ENCODE measurements at regions not wholly inside any gene's neighbourhood (a gene's known extent, or its start where the extent isn't known, plus 50 kb on each side); places are given as distances from the start of the nearest gene placed in this dataset.

DNA sequence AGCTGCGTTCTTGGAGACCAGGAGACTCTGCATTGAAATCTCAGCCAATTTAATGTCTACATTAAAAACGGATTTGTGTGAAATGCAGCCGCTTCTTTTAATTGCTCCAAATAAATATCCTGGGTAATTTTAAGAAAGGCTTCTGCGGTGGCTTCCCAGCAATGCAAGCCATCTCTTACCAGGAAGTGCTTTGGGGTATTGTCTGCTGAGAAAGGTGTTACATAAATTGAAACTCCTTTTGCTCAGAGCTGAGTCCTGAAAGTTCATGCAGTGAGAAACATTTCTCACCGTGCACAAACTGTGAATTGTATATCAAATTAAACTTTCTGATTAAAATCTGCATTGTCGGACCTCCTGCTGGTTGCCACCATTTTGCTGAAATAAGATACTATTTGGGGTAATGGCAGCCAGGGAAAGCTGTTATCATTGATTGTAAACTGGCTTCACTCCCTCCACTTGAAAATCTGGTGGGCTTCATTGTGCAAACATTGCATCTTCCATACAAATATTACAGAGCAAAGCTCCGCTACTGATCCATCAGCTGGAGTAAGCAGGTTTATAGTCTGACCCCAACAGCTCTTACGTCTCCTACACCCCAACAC lies 59.5 kb downstream of the ZIC5 start:
- in situ Hi-C loops (cut with MboI; ENCODE audit: low sequenced_read_pairs): loop anchor here (25.0 kb wide), 1 partner anchor 325 kb away; no protein-coding TSS in a partner anchor

DNA sequence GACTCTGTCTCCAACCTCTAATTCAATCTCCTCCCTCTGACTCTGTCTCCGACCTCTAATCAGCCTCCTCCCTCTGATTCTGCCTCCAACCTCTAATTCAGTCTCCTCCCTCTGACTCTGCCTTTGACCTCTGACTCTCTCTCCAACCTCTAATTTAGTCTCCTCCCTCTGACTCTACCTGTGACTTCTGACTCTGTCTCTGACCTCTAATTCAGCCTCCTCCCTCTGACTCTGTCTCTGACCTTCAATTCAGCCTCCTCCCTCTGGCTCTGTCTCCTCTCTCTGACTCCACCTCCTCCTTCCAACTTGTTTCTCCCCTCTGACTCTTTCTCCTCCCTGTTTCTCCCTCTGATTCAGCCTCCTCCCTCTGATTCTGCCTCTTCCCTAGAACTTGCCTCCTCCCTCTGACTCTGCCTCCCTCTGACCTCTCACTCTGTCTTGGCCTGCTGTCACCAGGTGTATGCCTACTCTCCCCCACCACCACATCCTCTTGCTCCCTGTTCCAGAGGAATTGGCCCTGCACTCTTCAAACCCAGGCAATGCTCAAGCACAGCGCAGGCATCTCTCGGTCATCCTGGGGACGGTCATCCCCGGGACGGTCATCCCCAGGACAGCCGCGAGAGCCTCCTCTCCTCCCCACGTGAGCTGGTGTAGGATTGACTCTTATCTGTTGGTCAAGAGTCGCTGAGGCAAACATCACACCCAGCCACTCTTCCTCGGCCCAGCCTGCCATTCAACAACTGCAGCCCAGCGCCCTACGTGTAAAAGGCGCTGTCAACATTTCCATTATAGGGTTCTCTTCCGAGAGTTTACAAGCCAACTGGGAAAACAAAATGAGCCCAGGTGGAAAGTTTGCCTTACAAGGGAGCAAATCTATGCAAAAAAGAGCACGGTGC lies 60.2 kb downstream of the ZIC5 start:
- in situ Hi-C loops (cut with MboI; ENCODE audit: low sequenced_read_pairs): loop anchor here (25.0 kb wide), 1 partner anchor 326 kb away; no protein-coding TSS in a partner anchor

DNA sequence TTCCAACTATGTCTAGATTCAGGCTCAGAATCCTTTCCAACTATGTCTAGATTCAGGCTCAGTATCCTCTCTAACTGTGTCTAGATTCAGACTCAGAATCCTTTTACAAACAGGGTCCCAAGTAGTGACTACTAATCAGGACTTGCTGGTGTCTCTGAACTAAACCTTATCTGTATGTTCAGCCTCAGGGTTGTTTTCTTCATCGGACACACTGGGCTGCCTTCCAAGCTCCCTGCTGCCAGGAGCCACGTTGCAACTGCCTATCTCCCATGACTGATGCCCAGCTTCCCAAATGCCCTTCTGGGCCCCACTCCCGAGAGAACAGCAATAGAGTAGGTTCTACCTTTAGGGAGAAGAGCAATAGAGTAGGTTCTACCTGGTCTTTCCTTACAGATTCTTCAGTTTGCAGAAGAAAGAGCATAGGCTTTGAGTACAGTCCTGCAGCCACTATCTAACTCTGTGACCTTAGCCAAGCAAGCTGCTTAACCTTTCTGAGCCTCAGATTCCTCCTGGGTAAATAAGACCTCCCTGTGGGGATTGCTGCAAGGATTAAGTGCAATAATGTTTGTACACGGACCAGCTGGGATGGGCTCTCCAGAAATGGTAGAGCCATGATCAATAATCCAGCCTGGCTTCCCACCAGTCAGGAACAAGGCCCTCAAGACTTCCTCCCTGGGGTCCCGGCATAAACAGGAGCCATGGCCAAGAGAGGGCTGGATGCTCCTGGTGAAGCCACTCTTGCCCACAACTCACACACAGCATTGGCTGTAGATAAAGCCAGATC lies 61.5 kb downstream of the ZIC5 start:
- in situ Hi-C loops (cut with MboI; ENCODE audit: low sequenced_read_pairs): loop anchor here (25.0 kb wide), 1 partner anchor 327 kb away; no protein-coding TSS in a partner anchor

GRCh38 chr13:99909097-99909835 lies 62.3 kb downstream of the ZIC5 start:
- in situ Hi-C loops (cut with MboI; ENCODE audit: low sequenced_read_pairs): loop anchor here (25.0 kb wide), 1 partner anchor 328 kb away; no protein-coding TSS in a partner anchor

DNA sequence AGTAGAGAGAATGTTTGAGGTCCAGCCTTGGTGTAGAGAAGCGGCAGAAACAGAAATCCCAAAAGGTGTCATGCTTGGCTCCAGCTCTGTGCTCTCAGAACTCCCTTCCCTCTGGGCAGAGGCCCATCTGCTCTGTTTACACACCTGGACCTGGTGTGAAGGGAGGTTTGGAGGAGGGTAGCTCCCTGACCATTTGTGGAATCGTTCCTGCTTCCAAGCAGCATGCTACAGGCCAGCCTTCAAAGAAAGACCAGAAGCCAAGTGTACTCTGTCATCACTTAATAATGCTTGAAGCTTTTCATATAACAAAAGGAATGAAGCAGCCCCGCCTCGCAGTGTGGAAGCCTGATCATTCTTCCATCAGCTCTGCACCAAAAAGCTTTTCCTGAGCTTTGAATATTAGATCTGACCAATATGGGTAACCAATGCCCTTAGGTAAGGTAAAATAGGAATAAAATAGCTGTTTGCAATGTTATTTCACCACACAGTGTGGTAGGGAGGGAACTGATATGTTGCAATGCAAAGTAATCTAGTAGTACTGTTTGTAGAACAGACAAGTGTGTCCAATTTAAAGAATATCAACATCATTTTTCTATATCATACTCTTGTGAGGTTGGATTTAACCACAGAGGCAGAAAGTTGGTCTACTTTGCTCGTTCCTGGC lies 63.3 kb downstream of the ZIC5 start:
- in situ Hi-C loops (cut with MboI; ENCODE audit: low sequenced_read_pairs): loop anchor here (25.0 kb wide), 1 partner anchor 329 kb away; no protein-coding TSS in a partner anchor

DNA sequence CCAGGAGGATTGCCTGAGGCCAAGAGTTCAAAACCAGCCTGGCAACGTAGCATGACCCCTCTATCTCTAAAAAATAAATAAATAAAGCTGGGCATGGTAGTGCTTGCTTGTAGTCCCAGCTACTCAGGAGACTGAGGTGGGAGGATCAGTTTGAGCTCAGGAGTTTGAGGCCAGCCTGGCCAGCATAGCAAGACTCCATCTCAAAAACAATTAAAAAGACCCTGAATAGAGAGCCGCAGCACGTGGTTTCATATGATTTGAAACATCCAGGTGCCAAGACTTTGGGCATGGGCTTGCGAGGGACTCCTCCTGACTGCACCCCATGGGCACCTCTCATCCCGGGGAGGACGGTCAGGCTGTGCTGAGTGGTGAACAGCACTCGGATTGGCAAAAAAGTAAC lies 63.9 kb downstream of the ZIC5 start:
- in situ Hi-C loops (cut with MboI; ENCODE audit: low sequenced_read_pairs): loop anchor here (25.0 kb wide), 1 partner anchor 330 kb away; no protein-coding TSS in a partner anchor

DNA sequence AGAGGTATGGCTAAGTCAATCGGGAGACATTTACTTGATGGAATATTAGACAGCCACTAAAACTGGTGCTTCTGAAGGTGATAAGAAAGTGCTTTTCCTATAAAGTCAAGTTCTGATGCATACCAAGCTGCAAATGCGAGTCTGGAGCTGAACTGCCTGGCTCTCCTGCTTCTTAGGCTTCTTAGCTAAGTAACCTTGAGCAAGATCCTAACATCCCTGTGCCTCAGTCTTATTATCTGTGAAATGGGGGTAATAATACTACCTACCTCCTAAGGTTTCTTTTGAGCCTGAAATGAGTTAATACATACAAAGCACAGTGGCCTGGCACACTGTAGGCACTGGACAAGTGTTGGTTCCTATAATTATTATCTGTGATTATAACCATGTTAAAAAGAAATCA lies 64.5 kb downstream of the ZIC5 start:
- in situ Hi-C loops (cut with MboI; ENCODE audit: low sequenced_read_pairs): loop anchor here (25.0 kb wide), 1 partner anchor 330 kb away; no protein-coding TSS in a partner anchor

- in situ Hi-C loops (cut with MboI; ENCODE audit: low sequenced_read_pairs): loop anchor here (25.0 kb wide), 1 partner anchor 331 kb away; no protein-coding TSS in a partner anchor
Observed at GRCh38 chr13:99905814-99906213, 65.8 kb downstream of the ZIC5 start.

DNA sequence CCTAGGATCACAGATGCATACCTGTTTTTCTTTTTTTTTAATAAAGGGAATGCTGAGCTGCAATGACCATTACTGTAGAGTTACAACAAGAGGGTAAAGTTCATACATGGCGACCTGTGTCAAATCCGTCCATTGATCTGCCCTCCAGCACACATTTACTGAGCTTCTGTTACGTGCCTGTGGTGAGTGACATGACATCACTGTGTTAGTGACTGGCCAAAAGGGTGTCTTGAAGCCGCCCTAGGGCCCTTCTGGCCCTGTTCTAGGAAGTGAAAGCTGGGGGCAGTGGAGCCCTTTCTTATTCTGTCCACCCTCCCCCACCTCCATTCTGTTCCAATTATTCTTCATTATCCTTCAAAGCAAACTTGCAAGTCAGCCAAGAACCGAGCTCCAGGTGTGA lies 66.3 kb downstream of the ZIC5 start:
- in situ Hi-C loops (cut with MboI; ENCODE audit: low sequenced_read_pairs): loop anchor here (25.0 kb wide), 1 partner anchor 332 kb away; no protein-coding TSS in a partner anchor

DNA sequence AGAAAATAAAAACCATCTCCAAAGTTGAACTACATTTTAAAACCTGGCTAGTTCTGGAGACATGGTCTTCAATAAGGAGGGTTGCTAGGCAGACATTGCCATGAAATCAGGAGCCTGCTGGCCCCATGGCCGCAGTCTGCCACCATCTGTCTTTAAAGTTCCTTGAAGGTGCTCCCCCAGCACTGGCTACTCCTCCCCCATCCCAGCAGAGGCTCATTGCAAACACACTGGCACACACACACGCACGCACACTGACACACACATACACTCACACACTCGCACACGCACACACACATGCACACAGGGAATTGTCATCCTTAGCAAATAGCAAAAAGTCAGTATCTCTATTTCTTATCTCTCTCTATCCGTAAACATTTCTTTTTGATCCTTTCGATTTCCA lies 68.4 kb downstream of the ZIC5 start:
- in situ Hi-C loops (cut with MboI; ENCODE audit: low sequenced_read_pairs): loop anchor here (25.0 kb wide), 1 partner anchor 334 kb away; no protein-coding TSS in a partner anchor

DNA sequence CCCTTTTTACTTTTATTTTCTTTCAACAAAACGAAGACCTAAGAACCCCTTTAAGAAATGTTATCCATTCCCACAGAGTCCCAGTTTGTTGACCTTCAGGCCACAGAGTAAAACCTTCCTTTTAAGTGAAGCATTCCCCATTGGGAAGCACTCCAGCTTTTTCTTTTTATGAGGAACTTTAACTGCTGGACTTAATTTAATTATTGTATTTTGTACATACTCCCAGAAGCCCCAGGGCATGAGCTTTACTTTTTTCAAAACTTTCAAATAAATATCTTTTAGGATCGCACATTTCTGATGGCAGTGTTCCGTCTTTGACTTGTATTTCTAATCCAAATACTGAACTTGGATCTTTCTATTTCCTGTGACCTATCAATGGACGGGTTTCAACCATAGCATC lies 68.9 kb downstream of the ZIC5 start:
- in situ Hi-C loops (cut with MboI; ENCODE audit: low sequenced_read_pairs): loop anchor here (25.0 kb wide), 1 partner anchor 335 kb away; no protein-coding TSS in a partner anchor

DNA sequence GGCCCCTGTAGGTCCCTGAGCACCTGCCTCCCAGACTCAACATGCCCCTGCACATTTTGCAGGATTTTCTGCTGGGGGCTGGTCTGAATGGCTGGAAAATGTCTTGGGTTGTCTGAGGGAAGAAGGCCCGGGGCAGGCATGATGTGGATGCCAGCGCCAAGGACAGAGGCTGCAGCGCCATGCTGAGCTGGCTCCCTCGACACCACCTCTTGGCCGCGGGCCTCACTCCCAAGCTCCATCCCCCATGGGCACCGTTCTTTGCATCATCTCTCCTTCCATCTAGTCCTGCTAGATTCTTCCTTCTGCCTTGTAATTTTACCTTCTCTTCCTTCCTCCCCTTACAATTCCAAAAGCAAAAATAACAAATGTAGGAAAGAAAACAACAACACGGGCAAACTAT lies 70.6 kb downstream of the ZIC5 start:
- in situ Hi-C loops (cut with MboI; ENCODE audit: low sequenced_read_pairs): loop anchor here (25.0 kb wide), 1 partner anchor 336 kb away; no protein-coding TSS in a partner anchor

DNA sequence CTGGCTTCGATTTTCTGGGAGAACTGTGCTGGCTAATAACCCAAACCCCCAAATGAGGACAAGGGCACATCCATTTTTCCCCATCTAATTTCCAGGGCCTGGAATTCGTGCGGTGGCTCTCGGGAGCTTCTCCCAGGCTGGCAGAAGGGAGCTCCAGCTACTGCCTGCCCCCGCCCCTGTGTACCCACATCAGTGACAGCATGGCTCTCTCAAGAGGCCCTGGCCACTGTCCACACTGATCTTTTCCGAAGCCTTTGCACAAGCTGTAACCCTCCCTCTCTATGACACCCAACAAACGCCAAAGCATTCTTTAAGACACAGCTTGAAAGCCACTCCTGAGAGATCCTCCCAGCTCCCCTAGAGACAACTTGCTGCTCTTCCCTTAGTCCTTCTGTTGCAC lies 73.1 kb downstream of the ZIC5 start:
- in situ Hi-C loops (cut with MboI; ENCODE audit: low sequenced_read_pairs): no loop called here

- in situ Hi-C loops (cut with MboI; ENCODE audit: low sequenced_read_pairs): no loop called here
Observed at GRCh38 chr13:99897076-99897440, 74.5 kb downstream of the ZIC5 start.

- in situ Hi-C loops (cut with MboI; ENCODE audit: low sequenced_read_pairs): no loop called here
Observed at GRCh38 chr13:99896369-99897075, 75.0 kb downstream of the ZIC5 start.

GRCh38 chr13:99895444-99896368 lies 75.9 kb downstream of the ZIC5 start:
- in situ Hi-C loops (cut with MboI; ENCODE audit: low sequenced_read_pairs): no loop called here

- in situ Hi-C loops (cut with MboI; ENCODE audit: low sequenced_read_pairs): no loop called here
Observed at GRCh38 chr13:99894840-99895443, 76.6 kb downstream of the ZIC5 start.

Measured in HL-60/S4 treated with retinoic acid at 250 ng/mL for 4 days and 3 days (cell line).